ENCODE measurements at regions not wholly inside any gene's neighbourhood (a gene's known extent, or its start where the extent isn't known, plus 50 kb on each side); places are given as distances from the start of the nearest gene placed in this dataset.
A peak's percentile ranks its signal among the peaks of the same experiment; 100 is the strongest.
"Not testable (repeated sequence)": the region's sequence is repeated elsewhere in the genome, so short reads cannot be mapped to it uniquely, and the experiment has no call there.

GRCh38 chr14:52202151-52202550 lies 65.3 kb upstream of the PTGDR start:
- no peak for DNase-seq

GRCh38 chr14:52190337-52190931 lies 77.1 kb upstream of the PTGDR start:
- DNase-seq: no peak

- DNase-seq: no peak
These were observed 78.2 kb upstream of the PTGDR start for GRCh38 chr14:52189325-52189724.

GRCh38 chr14:52188381-52188780 lies 79.1 kb upstream of the PTGDR start:
- DNase-seq: no peak

GRCh38 chr14:52185178-52185577 lies 82.3 kb upstream of the PTGDR start:
- no peak for DNase-seq

GRCh38 chr14:52182853-52183252 lies 84.6 kb upstream of the PTGDR start:
- no peak for DNase-seq

GRCh38 chr14:52179141-52179790 lies 88.2 kb upstream of the PTGDR start:
- no peak for DNase-seq

- peak; percentile 74 to 78 for DNase-seq
These were observed 91.5 kb upstream of the PTGDR start for GRCh38 chr14:52175982-52176502.

- DNase-seq: not testable (repeated sequence)
These were observed 95.6 kb upstream of the PTGDR start for GRCh38 chr14:52171932-52172331.

GRCh38 chr14:52166822-52167221 lies 98.0 kb upstream of the NID2 start:
- no peak for DNase-seq

GRCh38 chr14:52155651-52156213 lies 86.9 kb upstream of the NID2 start:
- DNase-seq: no peak

GRCh38 chr14:52154992-52155650 lies 86.3 kb upstream of the NID2 start:
- DNase-seq: peak in 1 of 2 donors; percentile 53

- DNase-seq: peak in 1 of 2 donors; percentile 39
These were observed 85.1 kb upstream of the NID2 start for GRCh38 chr14:52153939-52154338.

- no peak for DNase-seq
These were observed 81.3 kb upstream of the NID2 start for GRCh38 chr14:52150162-52150561.

- no peak for DNase-seq
These were observed 79.5 kb upstream of the NID2 start for GRCh38 chr14:52148371-52148770.

- DNase-seq: peak in 1 of 2 donors; percentile 16
These were observed 77.6 kb upstream of the NID2 start for GRCh38 chr14:52146504-52146903.

- not testable (repeated sequence) for DNase-seq
These were observed 75.2 kb upstream of the NID2 start for GRCh38 chr14:52144099-52144498.

- no peak for DNase-seq
These were observed 73.6 kb upstream of the NID2 start for GRCh38 chr14:52142504-52142903.

- peak; percentile 36 to 60 for DNase-seq
These were observed 62.9 kb upstream of the NID2 start for GRCh38 chr14:52131640-52132320.

- DNase-seq: no peak
These were observed 60.9 kb upstream of the NID2 start for GRCh38 chr14:52129721-52130120.

GRCh38 chr14:52125885-52126284 lies 57.0 kb upstream of the NID2 start:
- peak in 1 of 2 donors; percentile 8 for DNase-seq

GRCh38 chr14:52124791-52125684 lies 56.2 kb upstream of the NID2 start:
- peak in 1 of 2 donors; percentile 15 for DNase-seq
